Upper lobe of left lung (tissue), 6 donors: ENCODE measurements at regions not wholly inside any gene's neighbourhood (a gene's known extent, or its start where the extent isn't known, plus 50 kb on each side); places are given as distances from the start of the nearest gene placed in this dataset.

Source experiments
- ATAC-seq, 2 donors: fragments of 200-7000 bp; cut with Tn5 transposase; one replicate each; pipeline ENCODE4 v1.9.1; 2022; ENCODE audit warnings: mild to moderate bottlenecking in 2 of 2, moderate library complexity in 2 of 2; ENCODE audit not compliant: low FRiP score in 2 of 2
- DNase-seq, 2 donors: peaks; one replicate each; pipeline ENCODE4 v3.0.0-alpha.2; 2019 to 2020
- H3K27ac ChIP-seq, 4 donors: fragments of 200-600 bp; sonication (generic); one replicate each; pipeline ENCODE4 v1.5.1; 2016 to 2019
- H3K27me3 ChIP-seq, 4 donors: fragments of 200-600 bp; sonication (generic); one replicate each; pipeline ENCODE4 v1.5.1; 2017 to 2019
- H3K36me3 ChIP-seq, 4 donors: fragments of 200-600 bp; sonication (generic); one replicate each; pipeline ENCODE4 v1.5.1; 2016 to 2019
- H3K4me1 ChIP-seq, 4 donors: fragments of 200-600 bp; sonication (generic); one replicate each; pipeline ENCODE4 v1.5.1; 2018 to 2019
- H3K4me3 ChIP-seq, 4 donors: fragments of 200-600 bp; sonication (generic); one replicate each; pipeline ENCODE4 v1.5.1; 2017 to 2019; ENCODE audit warnings: mild to moderate bottlenecking in 2 of 4, moderate library complexity in 1 of 4
- H3K9me3 ChIP-seq, 4 donors: fragments of 200-600 bp; sonication (generic); one replicate each; pipeline ENCODE4 v1.5.1; 2018 to 2019
- CTCF ChIP-seq, 6 experiments: fragments of 450-650 bp in 4 of 6; fragments of 200-600 bp in 2 of 6; sonication (generic) in 2 of 6; IDR thresholded peaks; one replicate each; pipeline ENCODE4 v1.5.1; 2016 to 2019; ENCODE audit warnings: antibody characterized with exemption in 6 of 6
- EP300 ChIP-seq, 4 donors: sonication (generic); formaldehyde crosslinking; IDR thresholded peaks; one replicate each; pipeline ENCODE4 v1.5.1; 2017; ENCODE audit warnings: antibody characterized with exemption in 4 of 4, control low read depth in 2 of 4
- POLR2A ChIP-seq, 4 donors: fragments of 450-650 bp; IDR thresholded peaks; one replicate each; pipeline ENCODE4 v1.5.1; 2016 to 2017; ENCODE audit warnings: antibody characterized with exemption in 4 of 4, mild to moderate bottlenecking in 2 of 4
- POLR2AphosphoS5 ChIP-seq, 2 donors: sonication (generic); formaldehyde crosslinking; IDR thresholded peaks; one replicate each; pipeline ENCODE4 v1.5.1; 2017; ENCODE audit warnings: antibody characterized with exemption in 2 of 2
- WGBS, 2 donors: methylation state at CpG; one replicate each; pipeline ENCODE4 v1.1.5; 2017 to 2018; 5-methylcytosine and 5-hydroxymethylcytosine counted together
- donor health status: DM: no; HTN: no; CAD: no; lungs with moderate emphysema.
- donor health status: DM: no; HTN: yes; CAD: no; lungs with severe emphysema.

- WGBS, 2 donors, result 82 to 95% methylated on average over 1 of the region's 1 CpG
- H3K27me3 ChIP-seq, result no peaks in the 10 kb centered on the region
- no peak for TF ChIP-seq CTCF (IDR thresholded peaks at IDR 0.05)
- TF ChIP-seq EP300 (IDR thresholded peaks at IDR 0.05), result no peak
- no peak for TF ChIP-seq POLR2A (IDR thresholded peaks at IDR 0.05)
- no peak for TF ChIP-seq POLR2AphosphoS5 (IDR thresholded peaks at IDR 0.05)
- H3K27ac ChIP-seq, result no peak overlapping the region
- ATAC-seq (no peak), DNase-seq (no peak)
- H3K36me3 ChIP-seq, result no peaks in the 10 kb centered on the region
- H3K4me1 ChIP-seq, result no peaks in the 10 kb centered on the region
- H3K9me3 ChIP-seq, result no peaks in the 10 kb centered on the region
- no peak overlapping the region for H3K4me3 ChIP-seq
These were observed 89.6 kb upstream of the AADACL2 start for GRCh38 chr3:151644020-151644620.

DNA sequence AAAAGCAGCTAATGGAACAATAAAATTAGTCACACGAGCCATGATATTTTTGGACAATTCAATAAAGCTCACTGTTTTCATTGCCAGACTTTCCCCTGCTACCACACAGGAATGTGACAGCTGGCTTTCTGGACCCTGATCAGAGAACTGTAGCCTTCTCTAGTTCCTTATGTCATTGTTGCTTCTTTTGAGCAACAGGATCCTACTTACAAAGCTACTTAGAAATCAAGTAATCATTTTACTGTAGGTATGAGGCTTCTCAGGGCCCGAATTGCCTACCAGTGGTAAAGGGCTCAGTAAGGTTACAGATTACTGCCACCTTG is 94.3 kb upstream of the AADACL2 start:
- WGBS, 2 donors, result 68 to 76% methylated on average over 2 of the region's 2 CpGs
- H3K9me3 ChIP-seq, result no peaks in the 10 kb centered on the region
- H3K36me3 ChIP-seq, result no peaks in the 10 kb centered on the region
- no peaks in the 10 kb centered on the region for H3K4me1 ChIP-seq
- no peak overlapping the region for H3K27ac ChIP-seq
- no peak for ATAC-seq
- no peak for DNase-seq
- H3K4me3 ChIP-seq, result no peak overlapping the region
- no peaks in the 10 kb centered on the region for H3K27me3 ChIP-seq
- TF ChIP-seq POLR2AphosphoS5 (IDR thresholded peaks at IDR 0.05) (no peak), EP300 (IDR thresholded peaks at IDR 0.05) (no peak), CTCF (IDR thresholded peaks at IDR 0.05) (no peak), POLR2A (IDR thresholded peaks at IDR 0.05) (no peak)

GRCh38 chr3:151638555-151639417 is 94.9 kb upstream of the AADACL2 start:
- Histone ChIP-seq H3K4me1 (no peaks in the 10 kb centered on the region), H3K27me3 (no peaks in the 10 kb centered on the region), H3K27ac (no peak overlapping the region), H3K36me3 (no peaks in the 10 kb centered on the region), H3K9me3 (no peaks in the 10 kb centered on the region), H3K4me3 (no peak overlapping the region)
- WGBS, 2 donors, result 30 to 55% methylated on average over 4 of the region's 4 CpGs
- ATAC-seq, result peak in 1 of 2 donors; percentile 41
- DNase-seq, result no peak
- TF ChIP-seq POLR2A (IDR thresholded peaks at IDR 0.05), result no peak
- TF ChIP-seq EP300 (IDR thresholded peaks at IDR 0.05), result no peak
- no peak for TF ChIP-seq POLR2AphosphoS5 (IDR thresholded peaks at IDR 0.05)
- TF ChIP-seq CTCF (IDR thresholded peaks at IDR 0.05), result no peak

DNA sequence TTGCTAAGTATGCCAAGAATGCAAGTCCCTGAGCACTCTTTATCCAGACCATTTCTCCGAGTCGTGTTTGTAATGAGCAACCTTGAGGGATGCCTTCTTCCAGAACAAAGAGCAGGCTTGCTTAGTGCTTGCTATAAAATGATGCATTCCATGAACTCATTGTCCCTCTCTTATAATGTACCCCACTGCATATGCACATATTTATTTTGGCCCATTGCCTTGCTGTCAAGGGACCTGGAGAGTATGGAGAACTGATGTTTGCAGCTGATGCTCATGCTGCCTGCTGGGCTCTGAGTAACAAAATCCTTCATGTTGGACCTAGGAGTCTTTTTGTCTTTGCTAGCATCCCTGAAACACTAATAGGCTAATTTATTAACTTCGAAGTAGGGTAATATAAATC is 97.8 kb upstream of the AADACL2 start:
- Histone ChIP-seq H3K9me3 (no peaks in the 10 kb centered on the region), H3K36me3 (no peaks in the 10 kb centered on the region), H3K4me1 (peaks cover 0 to 10% (median 3%) of the 10 kb centered on the region in 4 donors), H3K27me3 (no peaks in the 10 kb centered on the region), H3K27ac (no peak overlapping the region), H3K4me3 (no peak overlapping the region)
- no peak for DNase-seq
- no peak for ATAC-seq
- WGBS, 2 donors, result 90 to 94% methylated on average over 3 of the region's 3 CpGs
- no peak for TF ChIP-seq POLR2AphosphoS5 (IDR thresholded peaks at IDR 0.05)
- TF ChIP-seq EP300 (IDR thresholded peaks at IDR 0.05), result no peak
- no peak for TF ChIP-seq POLR2A (IDR thresholded peaks at IDR 0.05)
- no peak for TF ChIP-seq CTCF (IDR thresholded peaks at IDR 0.05)
